H4 (cell line): ENCODE measurements at regions not wholly inside any gene's neighbourhood (a gene's known extent, or its start where the extent isn't known, plus 50 kb on each side); places are given as distances from the start of the nearest gene placed in this dataset.
A peak's percentile ranks its signal among the peaks of the same experiment; 100 is the strongest.
"Not testable (repeated sequence)": the region's sequence is repeated elsewhere in the genome, so short reads cannot be mapped to it uniquely, and the experiment has no call there.

Experiments
- DNase-seq: peaks from one replicate; pipeline ENCODE4 v3.0.0-alpha.2; 2015; ENCODE audit warnings: low spot score

DNA sequence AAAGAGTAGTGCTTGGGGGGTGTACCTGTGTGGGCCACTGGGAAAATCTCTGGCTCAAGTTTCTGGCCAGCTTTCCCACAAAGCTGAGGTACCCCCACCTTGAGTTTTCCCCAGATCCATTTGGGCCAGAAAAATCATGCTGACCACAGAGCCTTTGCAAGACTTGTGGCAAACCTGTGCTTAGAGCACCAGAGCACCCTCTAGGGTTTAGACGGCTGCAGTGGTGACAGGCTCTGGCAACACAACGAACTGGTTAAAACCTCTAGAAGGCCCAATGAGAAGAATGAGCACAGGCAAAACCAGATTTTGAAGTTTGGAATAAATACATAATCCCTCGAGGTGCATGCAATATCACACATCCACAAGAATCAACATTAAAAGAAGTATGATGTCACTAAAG lies 290.7 kb upstream of the FOLH1 start:
- DNase-seq = no peak

DNA sequence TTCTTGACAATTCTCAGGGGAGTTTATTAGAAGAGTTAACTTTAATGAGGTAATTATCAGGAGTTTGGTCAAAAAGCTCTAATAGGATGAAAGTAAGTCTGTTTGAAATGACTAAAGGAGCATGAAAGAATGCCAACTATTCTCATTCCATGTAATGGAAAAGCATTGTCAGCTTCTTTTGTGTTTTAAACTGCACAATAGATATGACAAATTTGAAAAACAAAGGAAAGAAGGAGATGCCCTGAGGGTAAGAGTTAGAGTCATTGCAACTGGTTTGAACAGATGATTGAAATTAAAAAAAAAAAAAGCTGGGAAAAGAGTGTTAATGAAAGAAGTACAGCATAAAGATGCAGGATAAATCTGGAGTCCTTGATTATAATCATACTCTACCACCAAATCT lies 296.8 kb upstream of the FOLH1 start:
- no peak for DNase-seq

DNA sequence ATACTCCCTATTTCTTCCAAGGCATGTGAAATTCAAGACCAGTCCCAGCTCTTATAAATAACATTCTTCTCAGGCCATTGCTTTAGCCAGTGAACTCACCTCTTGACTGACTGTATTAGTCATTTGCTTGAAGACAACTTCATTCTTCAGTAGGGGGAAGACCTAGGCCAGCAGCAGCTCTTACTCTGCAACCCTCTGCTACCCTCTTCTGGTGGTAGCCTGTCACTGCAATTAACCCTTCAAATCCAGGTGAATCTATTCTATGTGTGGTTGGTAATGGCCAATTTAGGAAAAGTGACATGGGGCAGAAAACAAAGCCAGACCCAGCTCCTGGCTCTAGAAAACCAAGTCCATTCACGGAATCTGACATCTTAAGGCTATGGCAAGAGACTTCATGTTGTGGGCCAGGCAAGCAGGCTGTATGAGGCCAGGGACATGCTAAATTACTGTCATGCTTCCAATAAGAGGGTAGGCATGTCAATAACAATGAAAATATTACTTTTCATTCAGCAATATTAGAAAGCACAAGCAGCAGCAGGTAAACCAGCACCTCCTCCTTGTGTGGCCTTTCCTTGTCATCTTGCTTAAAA lies 317.9 kb upstream of the FOLH1 start:
- DNase-seq = peak; percentile 16

DNA sequence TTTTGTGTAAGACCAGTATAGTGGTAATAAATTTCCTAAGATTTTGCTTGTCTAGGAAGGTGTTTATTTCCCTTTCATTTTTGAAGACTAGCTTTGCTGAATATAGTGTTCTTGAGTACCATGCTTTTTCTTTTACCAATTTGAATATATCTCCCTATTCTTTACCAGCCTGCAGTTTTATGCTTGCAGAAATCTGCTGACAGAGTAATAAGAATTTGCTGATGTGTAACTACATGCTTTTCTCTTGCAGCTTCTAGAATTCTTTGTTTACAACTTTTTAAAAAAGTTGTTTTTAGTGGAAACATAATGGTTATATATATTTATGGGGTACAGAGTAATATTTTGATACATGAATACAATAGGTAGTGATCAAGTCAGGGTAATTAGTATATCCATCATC lies 324.8 kb upstream of the FOLH1 start:
- DNase-seq = no peak

DNA sequence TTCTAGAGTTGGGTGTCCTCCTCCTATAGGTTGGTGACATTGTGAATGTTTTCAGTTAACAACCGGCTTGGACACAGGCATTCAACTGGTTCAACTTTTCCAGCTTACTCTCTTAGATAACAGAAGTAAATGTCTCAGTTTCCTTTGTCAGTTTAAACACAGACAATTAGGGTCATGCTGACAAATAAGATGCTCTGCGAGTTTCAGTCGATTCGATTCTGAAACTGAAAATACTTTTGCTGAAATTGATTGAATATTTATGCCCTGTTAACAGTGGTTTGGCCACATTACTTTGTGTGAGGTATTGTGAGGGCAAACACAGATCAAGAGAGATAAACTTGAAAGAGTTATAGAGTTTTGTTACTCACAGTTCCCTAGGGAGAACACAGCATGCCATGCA lies 330.5 kb upstream of the FOLH1 start:
- DNase-seq = not testable (repeated sequence)

DNA sequence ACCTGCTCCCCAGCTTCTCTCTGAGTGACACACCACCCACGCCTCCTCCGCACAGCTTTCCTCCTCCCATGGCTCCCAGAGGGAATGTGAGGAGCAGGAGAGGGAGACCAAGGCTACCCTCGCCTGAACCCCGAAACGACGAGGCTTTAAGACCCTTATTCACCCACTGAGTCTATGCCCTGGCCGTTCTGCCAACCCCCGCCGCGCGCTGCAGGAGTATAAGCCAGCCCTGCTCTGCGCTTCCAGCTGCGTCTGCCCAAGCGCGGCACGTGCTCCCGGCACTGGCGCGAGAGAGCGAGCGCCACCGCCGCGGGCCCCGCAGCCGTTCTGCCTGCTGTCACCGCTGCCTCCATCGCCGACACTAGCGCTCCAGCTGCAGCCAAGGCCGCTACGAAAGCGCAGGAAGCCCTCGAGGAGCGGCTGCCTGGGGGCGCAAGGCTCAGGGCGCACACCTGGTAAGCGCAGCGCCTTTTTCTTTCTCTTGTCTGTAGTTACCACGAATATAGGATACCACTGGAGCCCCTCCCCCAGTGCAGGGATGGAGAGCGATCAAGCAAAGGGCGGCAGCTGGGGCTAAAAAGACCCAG lies 350.0 kb upstream of the FOLH1 start:
- not testable (repeated sequence) for DNase-seq

DNA sequence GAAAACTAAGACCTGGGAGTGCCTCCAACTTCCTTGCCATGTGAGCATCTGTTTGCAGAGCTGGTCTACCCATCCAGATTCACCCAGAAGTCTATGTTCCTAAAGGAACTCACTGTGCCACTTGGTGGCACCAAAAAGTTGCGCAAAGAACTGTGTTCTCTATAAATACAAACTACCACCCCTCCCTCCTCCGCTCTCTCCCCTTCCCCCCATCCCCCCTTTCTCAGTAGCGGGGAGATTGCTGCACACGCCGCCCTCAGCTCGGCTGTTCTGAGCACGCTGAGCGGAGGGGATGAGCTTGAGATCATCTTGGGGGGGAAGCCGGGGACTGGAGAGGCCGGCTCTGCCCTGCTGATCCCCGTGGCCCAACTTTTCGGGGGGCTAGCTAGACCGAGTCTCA lies 352.2 kb upstream of the FOLH1 start:
- DNase-seq = not testable (repeated sequence)

DNA sequence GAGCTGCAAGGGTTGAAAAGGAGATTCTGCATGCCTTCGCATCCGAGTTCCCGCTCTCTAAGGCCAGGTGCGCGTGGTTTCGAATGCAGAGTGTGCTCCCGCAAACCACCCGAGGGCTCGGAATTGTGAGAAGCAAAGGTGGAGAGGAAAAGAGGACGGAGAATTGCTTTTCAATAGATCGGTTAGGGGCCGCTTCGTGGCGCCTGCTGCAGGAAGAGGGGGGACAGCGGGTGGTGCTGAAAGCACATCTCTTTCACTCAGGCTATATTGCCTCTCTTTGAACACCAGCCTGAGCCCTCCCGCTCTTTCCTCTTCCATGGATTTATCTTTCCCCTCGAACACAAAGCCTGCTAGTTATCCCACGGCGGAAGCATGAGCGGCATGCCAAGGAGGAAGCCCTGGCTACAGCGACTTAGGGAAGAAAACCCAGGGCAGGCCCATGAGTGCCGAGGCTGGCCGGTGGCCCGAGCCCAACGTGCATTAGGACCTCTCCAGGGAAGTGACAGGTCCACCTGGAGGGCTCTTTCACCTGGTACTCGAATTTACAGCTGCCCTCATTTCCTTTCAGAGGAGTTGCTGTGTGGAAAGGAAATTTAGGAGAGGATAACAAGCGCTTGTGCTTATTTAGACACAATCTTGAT lies 353.0 kb upstream of the FOLH1 start:
- not testable (repeated sequence) for DNase-seq

DNA sequence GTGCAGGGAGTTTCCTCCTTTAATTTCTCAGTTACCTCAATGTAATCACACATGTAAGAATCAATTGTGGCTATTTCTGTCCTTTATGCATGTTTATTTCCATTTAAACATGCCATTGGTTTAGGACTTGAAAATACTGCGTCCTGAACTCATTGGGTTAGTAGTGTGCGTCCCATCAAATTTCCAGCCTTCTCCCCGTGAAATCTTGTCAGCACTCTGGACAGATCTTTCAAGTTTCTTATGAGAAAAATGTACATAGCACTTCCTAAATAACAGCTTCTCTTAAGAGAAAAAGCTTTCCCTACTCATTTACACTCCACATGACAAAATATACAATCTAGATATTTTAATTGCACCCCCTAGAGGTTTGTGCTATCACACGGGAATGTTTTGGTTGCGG lies 353.9 kb upstream of the FOLH1 start:
- not testable (repeated sequence) for DNase-seq

DNA sequence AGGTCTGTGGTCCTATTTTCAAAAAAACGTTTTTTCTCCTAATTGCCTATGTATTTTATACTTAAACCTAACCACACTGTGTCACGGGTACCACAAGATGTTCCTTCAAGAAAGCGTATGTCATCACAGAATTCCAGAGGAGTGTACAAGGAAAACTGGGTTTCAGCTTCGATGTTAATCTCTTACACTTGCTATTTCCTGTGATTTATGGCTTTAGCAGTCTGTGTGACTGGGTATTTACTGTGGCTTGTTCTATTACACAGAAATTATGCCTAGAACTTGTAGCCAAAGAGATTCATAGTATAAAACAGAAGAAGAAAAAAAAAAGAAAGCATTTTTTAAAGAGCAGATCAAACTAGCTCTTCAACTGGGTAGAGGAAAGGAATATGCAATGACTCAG lies 371.1 kb upstream of the FOLH1 start:
- not testable (repeated sequence) for DNase-seq

DNA sequence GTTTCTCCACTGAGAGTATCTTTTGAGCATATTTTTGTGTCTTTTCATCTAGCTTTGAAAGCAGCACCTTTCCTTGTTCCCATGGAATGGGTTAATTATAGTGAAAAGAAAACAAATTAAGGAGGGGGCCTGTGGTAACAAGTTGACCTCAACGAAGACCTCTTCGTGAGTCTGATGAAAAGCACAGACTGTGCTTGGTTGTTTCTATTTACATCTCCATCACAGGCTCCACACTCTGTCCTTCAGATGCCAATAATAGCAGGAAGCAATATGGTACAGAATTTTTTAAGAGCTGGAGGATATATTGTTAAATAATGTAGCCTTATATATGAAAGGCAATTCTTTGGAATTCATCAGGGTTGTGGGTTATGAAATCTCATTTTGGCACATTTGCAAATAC lies 366.7 kb upstream of the OR4C13 start:
- DNase-seq = not testable (repeated sequence)

DNA sequence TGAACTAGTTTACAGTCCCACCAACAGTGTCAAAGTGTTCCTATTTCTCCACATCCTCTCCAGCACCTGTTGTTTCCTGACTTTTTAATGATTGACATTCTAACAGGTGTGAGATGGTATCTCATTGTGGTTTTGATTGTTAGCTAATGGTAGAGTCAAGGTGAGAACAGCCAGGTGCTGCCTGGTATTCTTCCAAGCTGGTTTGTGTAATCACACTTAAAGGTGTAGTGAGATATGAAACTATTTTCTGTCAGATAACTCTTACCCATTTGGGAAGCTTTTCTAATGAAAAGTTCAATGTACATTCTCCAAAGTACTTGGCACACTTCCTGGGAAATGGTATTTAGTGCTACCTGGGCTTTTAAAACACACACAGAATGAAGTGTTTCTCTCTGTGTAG lies 343.3 kb upstream of the OR4C13 start:
- not testable (repeated sequence) for DNase-seq

DNA sequence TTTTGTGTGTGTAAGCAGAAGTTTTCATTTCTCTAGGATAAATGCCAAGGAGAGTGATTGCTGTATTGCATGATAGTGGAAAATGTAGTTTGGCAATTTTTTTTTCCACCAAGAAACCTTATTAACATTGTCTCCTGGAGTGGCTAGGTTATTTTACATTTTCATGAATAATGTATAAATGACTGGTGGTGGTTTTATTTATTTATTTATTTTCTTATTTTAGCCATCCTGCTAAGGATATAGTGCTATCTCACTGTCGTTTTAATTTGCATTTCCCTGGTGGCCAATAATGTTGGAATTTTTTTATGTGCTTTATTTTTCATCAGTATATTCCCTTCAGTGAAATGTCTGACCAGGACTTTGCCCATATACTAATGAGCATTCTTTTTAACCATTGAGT lies 328.3 kb upstream of the OR4C13 start:
- DNase-seq = not testable (repeated sequence)

DNA sequence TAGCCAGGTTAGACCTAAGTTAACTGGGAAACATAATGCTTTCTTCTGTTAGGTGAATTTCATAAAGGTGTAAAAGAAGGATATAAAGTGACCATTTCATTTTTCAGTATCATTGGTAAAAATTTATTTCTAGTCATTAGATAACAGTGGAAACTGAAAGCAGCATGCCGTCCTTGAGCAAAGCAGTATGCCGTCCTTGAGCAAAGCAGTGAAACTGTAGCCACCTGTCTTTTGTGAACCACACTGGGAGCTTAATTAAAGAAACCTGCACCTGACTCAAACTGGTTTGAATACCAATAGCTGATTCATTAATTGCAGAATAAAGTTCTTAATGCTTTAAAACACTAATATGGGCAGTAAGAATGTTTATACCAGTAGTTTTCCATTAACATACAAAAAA lies 281.5 kb upstream of the OR4C13 start:
- not testable (repeated sequence) for DNase-seq

DNA sequence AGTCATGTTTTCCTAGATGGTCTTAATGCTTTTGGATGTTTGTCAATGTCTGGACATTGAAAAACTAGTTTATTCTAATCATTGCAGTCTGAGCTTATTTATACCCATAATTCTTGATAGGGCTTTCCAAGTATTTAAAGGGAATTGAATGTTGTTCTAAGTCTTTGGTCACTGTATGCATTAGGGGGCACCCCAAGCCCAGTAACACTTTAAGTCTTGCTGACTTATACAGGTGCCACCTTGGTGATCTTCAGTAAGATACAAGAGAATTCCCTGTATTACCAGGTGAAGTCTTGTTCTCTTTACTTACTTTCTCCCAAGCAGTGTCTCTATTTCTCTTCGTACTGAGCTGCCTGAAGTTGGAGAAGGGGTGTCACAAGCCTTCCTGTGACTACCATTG lies 250.1 kb upstream of the OR4C13 start:
- DNase-seq = not testable (repeated sequence)

DNA sequence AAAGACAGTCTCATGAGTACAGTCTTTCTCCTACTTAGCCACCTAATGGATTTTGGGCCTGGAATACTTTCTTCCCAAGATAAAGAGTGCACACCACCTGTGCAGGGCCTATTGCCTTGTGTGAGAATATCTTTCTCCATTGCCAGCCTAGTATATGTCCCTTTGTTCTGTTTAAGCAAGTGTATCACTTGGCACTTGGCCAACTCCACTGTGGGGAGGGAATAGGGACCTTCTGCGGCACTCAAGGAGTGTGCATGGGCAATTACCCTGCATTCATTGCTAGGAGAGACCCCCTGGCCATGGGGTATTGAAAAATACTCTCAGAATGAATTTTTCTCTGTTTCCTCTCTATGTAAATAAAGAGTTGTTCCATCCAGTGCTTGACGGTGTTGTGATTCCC lies 201.7 kb upstream of the OR4C13 start:
- DNase-seq = not testable (repeated sequence)

DNA sequence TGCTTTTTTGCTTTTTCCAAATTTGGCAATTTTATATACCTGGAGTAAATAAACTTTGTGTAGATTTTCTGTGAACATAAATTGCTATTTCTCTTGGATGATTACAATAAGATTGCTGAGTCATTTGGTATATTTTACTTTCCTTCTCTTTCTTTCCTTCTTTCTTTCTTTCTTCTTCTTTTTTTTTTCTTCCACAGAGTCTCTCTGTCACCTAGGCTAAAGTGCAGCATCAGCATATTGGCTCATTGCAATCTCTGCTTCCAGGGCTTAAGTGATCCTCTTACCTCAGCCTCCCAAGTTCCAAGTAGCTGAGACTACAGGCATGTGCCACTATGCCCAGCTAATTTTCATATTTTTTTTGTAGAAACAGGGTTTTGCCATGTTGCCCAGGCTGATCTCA lies 201.2 kb upstream of the OR4C13 start:
- not testable (repeated sequence) for DNase-seq

DNA sequence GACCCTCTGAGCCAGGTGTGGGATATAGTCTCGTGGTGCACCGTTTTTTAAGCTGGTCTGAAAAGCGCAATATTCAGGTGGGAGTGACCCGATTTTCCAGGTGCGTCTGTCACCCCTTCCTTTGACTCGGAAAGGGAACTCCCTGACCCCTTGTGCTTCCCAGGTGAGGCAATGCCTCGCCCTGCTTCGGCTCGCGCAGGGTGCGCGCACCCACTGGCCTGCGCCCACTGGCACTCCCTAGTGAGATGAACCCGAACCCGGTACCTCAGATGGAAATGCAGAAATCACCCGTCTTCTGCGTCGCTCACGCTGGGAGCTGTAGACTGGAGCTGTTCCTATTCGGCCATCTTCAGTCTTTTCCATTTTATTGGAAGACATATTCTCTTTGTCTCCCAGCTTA lies 171.4 kb upstream of the OR4C13 start:
- not testable (repeated sequence) for DNase-seq

DNA sequence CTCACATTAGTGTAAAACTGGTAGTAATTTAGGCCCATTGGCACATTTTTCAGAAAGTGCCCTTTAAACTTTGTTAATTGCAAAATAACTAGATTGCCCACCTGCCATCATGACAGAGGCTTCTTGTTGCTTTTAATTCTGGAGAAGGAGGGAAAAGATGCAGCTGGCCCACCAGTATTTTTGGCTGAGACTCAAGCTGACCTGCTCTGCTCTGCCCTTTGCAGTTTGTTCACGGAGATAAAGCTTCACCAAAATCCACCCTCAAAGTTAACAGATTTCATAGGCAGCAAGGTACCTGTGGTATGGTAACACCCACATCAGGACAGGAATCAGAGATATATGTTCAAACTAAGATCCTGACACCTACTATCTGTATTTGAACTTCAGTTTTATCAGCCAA lies 170.2 kb upstream of the OR4C13 start:
- not testable (repeated sequence) for DNase-seq

DNA sequence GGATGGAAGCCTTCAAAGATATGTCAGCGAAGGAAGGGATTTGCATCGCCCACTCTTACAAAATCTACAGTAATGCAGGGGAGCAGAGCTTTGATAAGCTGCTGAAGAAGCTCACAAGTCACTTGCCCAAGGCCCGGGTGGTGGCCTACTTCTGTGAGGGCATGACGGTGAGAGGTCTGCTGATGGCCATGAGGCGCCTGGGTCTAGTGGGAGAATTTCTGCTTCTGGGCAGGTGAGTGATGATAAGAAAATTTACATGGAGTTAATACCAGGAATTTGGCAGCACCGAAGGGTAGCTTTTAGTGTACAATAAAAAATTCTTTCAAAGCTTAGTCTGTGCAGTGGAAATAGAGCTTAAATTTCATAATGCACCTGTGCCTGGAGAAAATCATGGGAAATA lies 168.3 kb upstream of the OR4C13 start:
- DNase-seq = not testable (repeated sequence)

DNA sequence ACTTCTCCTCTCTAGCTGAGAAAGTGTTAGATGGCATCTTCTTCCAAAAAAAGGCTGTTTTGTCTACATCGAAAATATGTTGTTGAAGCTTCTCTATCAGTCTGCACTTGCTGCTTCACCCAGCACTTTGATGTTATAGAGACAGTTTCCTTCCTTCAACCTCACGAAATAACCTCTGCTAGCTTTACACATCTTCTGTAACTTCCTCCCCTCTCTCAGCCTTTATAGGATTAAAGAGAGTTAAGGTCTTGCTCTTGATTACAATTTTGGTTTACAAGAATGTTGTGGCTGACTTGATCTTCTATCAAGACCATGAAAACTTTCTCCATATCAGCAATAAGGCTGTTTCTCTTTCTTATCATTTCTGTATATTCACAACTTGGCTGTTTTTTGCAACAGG lies 162.4 kb upstream of the OR4C13 start:
- not testable (repeated sequence) for DNase-seq

DNA sequence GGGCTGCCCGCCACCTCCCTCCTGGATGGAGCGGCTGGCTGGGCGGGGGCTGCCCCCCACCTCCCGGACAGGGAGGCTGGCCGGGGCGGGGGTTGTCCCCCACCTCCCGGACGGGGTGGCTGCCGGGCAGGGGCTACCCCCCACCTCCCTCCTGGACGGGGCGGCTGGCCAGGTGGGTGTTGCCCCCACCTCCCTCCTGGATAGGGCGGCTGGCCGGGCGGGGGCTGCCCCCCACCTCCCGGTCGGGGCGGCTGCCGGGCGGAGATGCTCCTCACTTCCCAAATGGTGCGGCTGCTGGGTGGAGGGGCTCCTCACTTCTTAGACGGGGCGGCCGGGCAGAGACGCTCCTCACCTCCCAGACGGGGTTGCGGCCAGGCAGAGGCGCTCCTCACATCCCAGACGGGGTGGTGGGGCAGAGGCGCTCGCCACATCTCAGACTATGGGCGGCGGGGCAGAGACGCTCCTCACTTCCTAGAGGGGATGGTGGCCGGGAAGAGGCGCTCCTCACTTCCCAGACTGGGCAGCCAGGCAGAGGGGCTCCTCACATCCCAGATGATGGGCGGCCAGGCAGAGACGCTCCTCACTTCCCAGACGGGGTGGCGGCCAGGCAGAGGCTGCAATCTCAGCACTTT lies 153.9 kb upstream of the OR4C13 start:
- DNase-seq = not testable (repeated sequence)
